OCI-LY7 (cell line): ENCODE measurements at regions not wholly inside any gene's neighbourhood (a gene's known extent, or its start where the extent isn't known, plus 50 kb on each side); places are given as distances from the start of the nearest gene placed in this dataset.

Experiments used
- CTCF ChIP-seq: fragments of 200-600 bp; sonication (generic); conservative IDR thresholded peaks from 2 replicates; pipeline ENCODE4 v1.5.1; 2014; ENCODE audit warnings: mild to moderate bottlenecking, antibody characterized with exemption, low read length, moderate library complexity, mixed read lengths
- EZH2phosphoT487 ChIP-seq: fragments of 200-600 bp; sonication (generic); IDR thresholded peaks from 2 replicates; pipeline ENCODE4 v1.6.1; 2018; ENCODE audit warnings: low read depth, borderline replicate concordance, mild to moderate bottlenecking, mixed run types, antibody characterized with exemption, low read length, moderate library complexity, mixed read lengths

DNA sequence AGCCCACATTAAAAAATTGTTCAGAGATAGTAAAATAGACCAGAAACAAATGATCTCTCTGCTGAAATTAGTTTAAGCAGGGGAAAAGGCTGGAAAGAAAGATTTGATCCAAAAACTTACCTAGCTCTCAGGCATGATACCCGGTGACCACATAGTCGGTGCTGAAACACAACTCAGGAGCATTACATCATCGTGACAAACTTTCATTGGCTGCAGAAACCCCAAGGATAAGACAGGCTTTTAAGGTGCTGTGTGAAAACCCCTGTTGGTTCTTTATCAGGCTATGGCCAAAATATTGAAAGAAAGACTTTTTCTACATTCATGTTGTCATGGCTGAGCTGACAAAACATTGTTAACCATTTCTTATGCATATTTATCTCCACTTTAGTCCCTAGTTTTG, 171.7 kb upstream of the KLF12 start:
- TF ChIP-seq CTCF (no peak), EZH2phosphoT487 (no peak)
